GM19395 (cell line): ENCODE measurements at regions not wholly inside any gene's neighbourhood (a gene's known extent, or its start where the extent isn't known, plus 50 kb on each side); places are given as distances from the start of the nearest gene placed in this dataset.
"Not testable (repeated sequence)": the region's sequence is repeated elsewhere in the genome, so short reads cannot be mapped to it uniquely, and the experiment has no call there.

Source experiments
- ATAC-seq: cut with Tn5 transposase; IDR thresholded peaks from one replicate; pipeline ENCODE4 v1.9.1; 2021; ENCODE audit warnings: mild to moderate bottlenecking, moderate library complexity; ENCODE audit not compliant: unreplicated experiment

GRCh38 chr6:8361259-8361658, 74.1 kb downstream of the SLC35B3 start:
- no peak for ATAC-seq

DNA sequence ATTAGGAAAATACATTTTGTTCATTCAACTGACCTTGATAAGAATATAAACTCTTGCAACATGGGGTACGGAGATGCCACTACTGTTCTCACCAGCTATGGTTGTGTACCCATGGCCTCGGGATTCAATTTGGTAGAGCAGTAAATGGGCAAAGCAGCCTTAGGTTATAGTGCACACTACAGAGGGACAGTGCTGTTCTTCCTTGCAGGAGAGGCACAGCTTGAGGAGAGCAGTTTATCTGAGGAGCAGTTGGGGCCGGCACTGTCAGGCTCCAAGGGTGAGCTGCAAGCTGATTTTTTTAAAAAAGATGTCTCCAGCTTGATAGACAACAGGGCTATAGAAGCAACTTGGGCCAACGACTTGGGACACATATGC, 82.4 kb downstream of the SLC35B3 start:
- no peak for ATAC-seq

GRCh38 chr6:8352335-8352965, 82.9 kb downstream of the SLC35B3 start:
- no peak for ATAC-seq

DNA sequence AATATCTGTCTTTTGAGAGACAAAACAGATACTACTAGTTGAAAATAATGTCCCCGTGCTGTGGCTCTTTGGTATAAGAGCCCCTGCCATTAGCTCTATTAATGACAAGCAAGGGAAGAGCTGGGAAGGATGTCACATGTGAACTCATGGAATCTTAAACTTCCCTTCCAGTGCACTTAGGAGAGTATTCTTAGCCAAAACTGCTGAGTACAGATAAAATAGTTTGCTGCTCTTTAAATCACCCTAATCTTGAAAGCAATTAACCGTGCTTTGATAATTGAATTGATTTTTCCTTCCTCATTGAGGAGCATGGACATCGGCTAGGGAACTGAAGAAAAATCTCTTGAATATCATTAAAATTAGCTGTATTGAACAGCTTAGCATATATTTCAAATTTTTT, 91.7 kb downstream of the SLC35B3 start:
- ATAC-seq = no peak

GRCh38 chr6:8342241-8342819, 93.0 kb downstream of the SLC35B3 start:
- no peak for ATAC-seq

GRCh38 chr6:8337147-8337546, 98.2 kb downstream of the SLC35B3 start:
- no peak for ATAC-seq

DNA sequence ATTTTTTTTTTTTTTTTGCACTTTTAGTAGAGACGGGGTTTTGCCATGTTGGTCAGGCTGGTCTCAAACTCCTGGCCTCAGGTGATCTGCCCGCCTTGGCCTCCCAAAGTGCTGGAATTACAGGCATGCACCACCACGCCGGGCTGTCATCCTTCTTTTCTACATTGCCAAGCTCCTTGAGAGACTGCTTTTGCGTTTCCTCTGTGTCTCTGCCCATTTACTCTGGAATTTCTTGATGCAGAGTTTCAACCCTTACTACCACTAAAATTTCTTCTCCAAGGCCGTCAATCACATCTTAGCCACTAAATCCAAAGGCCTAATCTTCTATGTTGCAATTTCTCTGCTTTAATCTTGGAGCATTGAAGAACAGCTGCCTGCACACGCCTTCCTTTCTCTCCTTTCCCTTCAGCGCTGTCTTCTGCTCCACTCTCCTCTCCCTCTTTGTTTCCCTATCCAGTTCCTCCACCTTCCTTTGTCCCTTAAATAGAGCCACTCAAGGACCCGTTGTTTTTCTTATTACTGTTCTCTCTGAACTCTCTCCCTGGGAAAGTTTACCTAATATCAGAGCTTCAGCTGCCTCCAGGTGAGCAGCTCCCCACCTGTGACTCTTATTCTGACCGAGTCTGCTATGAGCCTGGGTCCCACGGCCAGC, 98.8 kb downstream of the SLC35B3 start:
- no peak for ATAC-seq

GRCh38 chr6:8335896-8336295, 99.4 kb downstream of the SLC35B3 start:
- no peak for ATAC-seq

DNA sequence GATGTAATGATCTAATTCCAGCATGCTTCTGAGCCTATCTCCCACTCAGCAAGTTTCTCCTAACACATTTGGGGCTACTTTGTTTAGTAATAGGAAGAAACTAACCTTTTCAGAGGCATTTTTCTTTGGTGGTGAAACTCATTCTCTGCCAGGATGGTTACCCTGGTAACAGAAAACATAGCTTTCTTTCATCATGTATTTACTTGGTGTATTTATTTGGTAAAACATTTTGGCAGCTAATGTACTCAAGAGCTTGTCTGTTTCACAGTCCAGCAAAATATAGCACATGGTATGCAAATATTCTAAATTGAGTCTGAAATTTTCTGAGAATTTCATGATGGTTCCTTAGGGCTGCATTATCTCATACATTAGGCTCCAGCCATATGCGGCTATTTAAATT, 100.0 kb downstream of the SLC35B3 start:
- no peak for ATAC-seq

DNA sequence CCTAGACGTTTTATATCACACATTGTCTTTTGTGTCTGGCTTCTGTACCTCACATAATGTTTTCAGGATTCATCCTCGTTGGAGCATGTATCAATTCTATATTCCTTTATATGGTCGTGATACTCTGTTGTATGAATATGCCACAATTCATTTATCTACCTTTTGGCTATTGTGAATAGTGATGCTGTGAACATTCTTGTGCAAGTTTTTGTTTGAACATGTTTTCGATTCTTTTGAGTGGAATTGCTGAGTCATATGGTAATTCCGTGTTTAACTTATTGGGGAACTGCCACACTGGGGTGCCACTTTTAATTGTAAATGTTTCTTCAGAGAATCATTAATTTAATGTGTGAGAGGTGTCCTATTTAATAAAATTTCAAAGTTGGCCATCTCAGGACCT, 101.2 kb downstream of the SLC35B3 start:
- ATAC-seq = no peak

DNA sequence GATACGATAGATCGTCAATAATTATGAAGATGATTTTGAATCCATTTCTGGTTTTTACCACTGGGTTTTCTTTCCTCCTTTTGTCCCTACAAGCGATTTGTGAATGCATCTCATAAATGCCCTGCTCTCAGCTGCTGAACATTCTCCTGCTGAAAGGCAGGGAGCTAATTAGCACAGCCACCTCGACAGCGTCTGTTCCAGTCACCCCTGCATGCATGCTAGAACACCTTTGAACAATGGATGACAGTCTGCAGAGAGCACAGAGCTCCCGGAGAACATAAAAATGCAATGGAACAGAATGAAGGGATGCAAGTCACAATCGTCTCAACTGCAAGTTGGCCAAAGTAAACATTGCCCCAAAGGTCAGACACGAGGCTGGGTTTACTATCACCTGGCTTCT, 105.8 kb downstream of the SLC35B3 start:
- ATAC-seq = no peak

- ATAC-seq = no peak
Observed at GRCh38 chr6:8325743-8326142, 109.6 kb downstream of the SLC35B3 start.

DNA sequence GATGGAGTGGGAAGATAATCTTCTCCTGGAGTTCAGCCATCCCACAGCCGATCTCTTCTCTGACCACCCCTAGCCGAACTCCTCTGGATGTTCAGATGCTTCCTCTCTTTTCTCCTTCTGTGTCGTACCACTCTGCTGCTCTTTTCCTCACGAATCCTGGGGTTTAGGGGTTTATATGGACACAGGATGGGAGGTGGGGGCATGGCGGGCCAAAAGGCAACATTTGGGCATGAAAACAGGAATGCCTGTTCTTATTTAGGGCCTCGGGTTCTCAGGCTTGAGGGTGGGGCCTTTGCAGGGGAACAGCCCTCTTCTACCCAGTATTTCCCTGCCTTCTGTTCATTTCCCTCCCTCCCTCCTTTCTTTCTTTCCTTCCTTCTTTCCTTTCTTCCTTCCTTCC, 112.7 kb downstream of the SLC35B3 start:
- ATAC-seq = no peak

DNA sequence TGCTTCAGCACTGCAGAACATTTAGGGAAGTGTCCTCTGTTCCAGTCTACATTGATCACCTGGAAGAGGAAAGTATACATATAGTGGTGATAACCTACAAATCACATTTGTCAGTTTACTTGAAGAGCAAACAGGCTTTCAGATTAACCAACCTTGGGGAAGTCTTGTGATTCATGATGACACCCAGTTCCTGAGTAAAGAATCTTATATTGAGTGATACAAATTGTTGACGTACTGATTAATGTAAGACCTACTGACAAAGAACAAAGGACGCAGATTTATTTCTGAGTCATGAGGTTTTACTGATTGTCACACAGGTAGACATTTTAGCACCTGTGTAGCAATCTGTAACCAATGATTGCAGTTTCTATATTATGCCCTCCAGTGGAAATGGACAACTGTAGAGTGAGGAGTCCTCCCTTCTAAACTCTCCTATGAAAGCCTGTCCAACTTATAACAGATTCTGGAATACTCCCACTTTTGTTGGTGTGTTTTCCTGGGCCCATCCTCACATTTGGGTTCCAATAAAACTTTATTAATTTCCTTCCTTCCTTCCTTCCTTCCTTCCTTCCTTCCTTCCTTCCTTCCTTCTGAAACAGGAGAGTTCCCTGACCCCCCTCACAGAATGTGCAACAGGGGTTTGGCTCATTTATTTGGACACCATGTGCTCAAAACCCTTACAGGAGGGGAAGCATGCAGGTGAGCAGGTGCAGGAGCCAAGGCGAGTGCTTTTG, 113.5 kb downstream of the SLC35B3 start:
- no peak for ATAC-seq

- ATAC-seq = no peak
Observed at GRCh38 chr6:8315154-8315553, 120.2 kb downstream of the SLC35B3 start.

- no peak for ATAC-seq
Observed at GRCh38 chr6:8301502-8301901, 133.8 kb downstream of the SLC35B3 start.

GRCh38 chr6:8299034-8299433, 136.3 kb downstream of the SLC35B3 start:
- no peak for ATAC-seq

DNA sequence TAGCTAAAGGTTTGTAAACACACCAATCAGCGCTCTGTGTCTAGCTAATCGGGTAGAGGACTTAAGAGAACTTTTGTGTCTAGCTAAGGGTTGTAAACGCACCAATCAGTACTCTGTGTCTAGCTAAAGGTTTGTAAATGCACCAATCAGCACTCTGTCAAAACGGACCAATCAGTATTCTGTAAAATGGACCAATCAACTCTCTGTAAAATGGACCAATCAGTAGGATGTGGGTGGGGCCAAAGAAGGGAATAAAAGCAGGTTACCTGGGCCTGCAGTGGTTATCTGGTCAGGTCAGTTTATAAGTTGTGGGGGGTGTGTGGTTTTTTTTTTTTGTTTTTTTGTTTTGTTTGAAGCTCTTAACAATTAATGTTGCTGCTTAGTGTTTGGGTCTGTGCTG, 152.4 kb downstream of the SLC35B3 start:
- not testable (repeated sequence) for ATAC-seq

- ATAC-seq = no peak
Observed at GRCh38 chr6:8282380-8282779, 153.0 kb downstream of the SLC35B3 start.

GRCh38 chr6:8279041-8279805, 156.1 kb downstream of the SLC35B3 start:
- ATAC-seq = no peak

GRCh38 chr6:8278562-8278961, 156.8 kb downstream of the SLC35B3 start:
- ATAC-seq = no peak
